Retina (tissue), 1 donor: ENCODE measurements at regions not wholly inside any gene's neighbourhood (a gene's known extent, or its start where the extent isn't known, plus 50 kb on each side); places are given as distances from the start of the nearest gene placed in this dataset.
"Not testable (repeated sequence)": the region's sequence is repeated elsewhere in the genome, so short reads cannot be mapped to it uniquely, and the experiment has no call there.

Experiments used
- DNase-seq: peaks from one replicate; pipeline ENCODE4 v3.0.0-alpha.2; 2016

GRCh38 chr13:44129418-44129817 is 244.2 kb upstream of the SERP2 start:
- DNase-seq: no peak

GRCh38 chr13:44131069-44131614 is 242.5 kb upstream of the SERP2 start:
- DNase-seq: no peak

- DNase-seq: no peak
These were observed 240.9 kb upstream of the SERP2 start for GRCh38 chr13:44132710-44133109.

GRCh38 chr13:44133626-44134025 is 240.0 kb upstream of the SERP2 start:
- DNase-seq: no peak

GRCh38 chr13:44135566-44135965 is 238.1 kb upstream of the SERP2 start:
- no peak for DNase-seq

- no peak for DNase-seq
These were observed 236.8 kb upstream of the SERP2 start for GRCh38 chr13:44136696-44137268.

- DNase-seq: no peak
These were observed 236.2 kb upstream of the SERP2 start for GRCh38 chr13:44137466-44137865.

- DNase-seq: no peak
These were observed 233.5 kb upstream of the SERP2 start for GRCh38 chr13:44140146-44140545.

- DNase-seq: no peak
These were observed 232.5 kb upstream of the SERP2 start for GRCh38 chr13:44140888-44141724.

GRCh38 chr13:44141725-44142539 is 231.7 kb upstream of the SERP2 start:
- peak; percentile 100 for DNase-seq

GRCh38 chr13:44142540-44142867 is 231.1 kb upstream of the SERP2 start:
- DNase-seq: no peak

- DNase-seq: no peak
These were observed 230.5 kb upstream of the SERP2 start for GRCh38 chr13:44142941-44143665.

GRCh38 chr13:44146138-44146537 is 227.5 kb upstream of the SERP2 start:
- no peak for DNase-seq

- DNase-seq: no peak
These were observed 226.4 kb upstream of the SERP2 start for GRCh38 chr13:44147233-44147632.

- no peak for DNase-seq
These were observed 226.0 kb upstream of the SERP2 start for GRCh38 chr13:44147648-44148047.

- no peak for DNase-seq
These were observed 225.3 kb upstream of the SERP2 start for GRCh38 chr13:44148159-44148914.

GRCh38 chr13:44149231-44149630 is 224.4 kb upstream of the SERP2 start:
- DNase-seq: not testable (repeated sequence)

GRCh38 chr13:44149821-44150220 is 223.8 kb upstream of the SERP2 start:
- no peak for DNase-seq

GRCh38 chr13:44151474-44151873 is 222.2 kb upstream of the SERP2 start:
- no peak for DNase-seq

- peak; percentile 56 for DNase-seq
These were observed 220.1 kb upstream of the SERP2 start for GRCh38 chr13:44153496-44153895.

GRCh38 chr13:44155422-44156293 is 218.0 kb upstream of the SERP2 start:
- peak; percentile 85 for DNase-seq
